Ovary (tissue), 7 donors: ENCODE measurements at regions not wholly inside any gene's neighbourhood (a gene's known extent, or its start where the extent isn't known, plus 50 kb on each side); places are given as distances from the start of the nearest gene placed in this dataset.

Experiments used
- DNase-seq, 5 donors: peaks; one replicate each; pipeline ENCODE4 v3.0.0-alpha.2; 2019 to 2020
- H3K27ac ChIP-seq, 2 donors: fragments of 200-600 bp; one replicate each; pipeline versions ENCODE4 v1.5.1 to v1.8.0; 2019 to 2022
- H3K27me3 ChIP-seq: fragments of 200-600 bp; one replicate; pipeline ENCODE4 v1.8.0; 2022
- H3K36me3 ChIP-seq: fragments of 200-600 bp; sonication (generic); one replicate; pipeline ENCODE4 v1.5.1; 2019
- H3K4me1 ChIP-seq: one replicate; pipeline ENCODE4 v1.8.1; 2013; ENCODE audit warnings: mild to moderate bottlenecking, moderate library complexity; ENCODE audit not compliant: insufficient read depth
- H3K4me3 ChIP-seq: fragments of 200-600 bp; sonication (generic); one replicate; pipeline ENCODE4 v1.5.1; 2017
- H3K9me3 ChIP-seq, 2 donors: fragments of 200-600 bp in 1 of 2; sonication (generic) in 1 of 2; one replicate each; pipeline versions ENCODE4 v1.5.1 to v1.8.1; 2013 to 2019; ENCODE audit warnings: mild to moderate bottlenecking in 1 of 2, moderate library complexity in 1 of 2
- CTCF ChIP-seq, 3 donors: fragments of 450-650 bp in 2 of 3; fragments of 200-600 bp in 1 of 3; IDR thresholded peaks; one replicate each; pipeline versions ENCODE4 v1.5.1 to v1.8.0; 2016 to 2022; ENCODE audit warnings: antibody characterized with exemption in 3 of 3, mild to moderate bottlenecking in 1 of 3
- EP300 ChIP-seq: sonication (generic); formaldehyde crosslinking; IDR thresholded peaks from one replicate; pipeline ENCODE4 v1.6.1; 2017; ENCODE audit warnings: antibody characterized with exemption
- POLR2A ChIP-seq: fragments of 450-650 bp; IDR thresholded peaks from one replicate; pipeline ENCODE4 v1.6.1; 2017; ENCODE audit warnings: antibody characterized with exemption, mild to moderate bottlenecking, moderate library complexity
- WGBS, 3 donors: extraction: QIAGEN DNeasy Blood & Tissue Kit in 1 of 3; methylation state at CpG; one replicate each; pipeline versions ENCODE4 v1.1.5 to v1.1.7; 2013 to 2017; 5-methylcytosine and 5-hydroxymethylcytosine counted together
- intact Hi-C, 4 donors: fragments of 100-400 bp; cut with DNase I; formaldehyde crosslinking; loops; one replicate each; pipeline versions ENCODE4 v1.11.0 to v1.15.1; 2022 to 2023
- donor health status: DM: no; HTN: no; CAD: no; lungs with moderate emphysema.
- donor health status: DM: no; HTN: no; CAD: no.
- donor health status: Bipolar disorder and iron deficiency.
- donor health status: DM: no; HTN: no; CAD: no.
- donor health status: DM: yes; HTN: yes; CAD: no.

GRCh38 chr4:128700659-128701350 is 108.7 kb upstream of the JADE1 start:
- 97% methylated on average over 1 of the region's 1 CpG for WGBS, 3 donors
- H3K36me3 ChIP-seq = no peaks in the 10 kb centered on the region
- H3K4me3 ChIP-seq = no peak overlapping the region
- DNase-seq = no peak
- no peaks in the 10 kb centered on the region for H3K9me3 ChIP-seq
- intact Hi-C loops = no loop called here
- TF ChIP-seq CTCF (IDR thresholded peaks at IDR 0.05) (no peak), POLR2A (no peak), EP300 (no peak)
- H3K4me1 ChIP-seq = no peaks in the 10 kb centered on the region
- H3K27me3 ChIP-seq = no peaks in the 10 kb centered on the region
- H3K27ac ChIP-seq = no peak overlapping the region

DNA sequence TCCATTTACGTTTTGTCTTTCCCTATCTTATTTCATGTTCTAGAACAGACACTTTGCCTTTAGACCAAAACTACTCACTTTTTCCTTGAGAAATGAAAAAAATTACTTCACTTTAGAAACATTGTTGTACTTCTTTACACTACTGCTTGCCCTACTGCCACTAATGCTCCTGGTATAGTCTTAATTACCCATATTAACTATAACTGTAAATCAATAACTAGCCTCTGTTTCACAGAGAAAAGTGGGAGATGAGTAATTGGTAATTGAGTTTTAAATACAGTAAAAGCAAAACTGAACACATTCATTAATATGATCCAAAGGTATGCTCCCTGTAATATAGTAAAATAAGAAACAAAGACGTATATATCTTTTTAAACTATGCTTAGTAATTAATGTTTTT is 111.1 kb upstream of the JADE1 start:
- H3K36me3 ChIP-seq = no peaks in the 10 kb centered on the region
- H3K27me3 ChIP-seq = no peaks in the 10 kb centered on the region
- no peak for TF ChIP-seq EP300
- TF ChIP-seq POLR2A = no peak
- TF ChIP-seq CTCF (IDR thresholded peaks at IDR 0.05) = no peak
- 47 to 53% (median 48%) methylated on average over 2 of the region's 2 CpGs for WGBS, 3 donors
- intact Hi-C loops = no loop called here
- no peaks in the 10 kb centered on the region for H3K9me3 ChIP-seq
- no peak overlapping the region for H3K27ac ChIP-seq
- no peak for DNase-seq
- no peaks in the 10 kb centered on the region for H3K4me1 ChIP-seq
- no peak overlapping the region for H3K4me3 ChIP-seq

GRCh38 chr4:128697323-128697722 is 112.2 kb upstream of the JADE1 start:
- 93 to 95% (median 95%) methylated on average over 5 of the region's 5 CpGs for WGBS, 3 donors
- Histone ChIP-seq H3K9me3 (no peaks in the 10 kb centered on the region), H3K4me1 (no peaks in the 10 kb centered on the region), H3K36me3 (no peaks in the 10 kb centered on the region), H3K27me3 (no peaks in the 10 kb centered on the region), H3K27ac (no peak overlapping the region), H3K4me3 (no peak overlapping the region)
- intact Hi-C loops = no loop called here
- no peak for DNase-seq
- no peak for TF ChIP-seq EP300
- no peak for TF ChIP-seq POLR2A
- no peak for TF ChIP-seq CTCF (IDR thresholded peaks at IDR 0.05)

DNA sequence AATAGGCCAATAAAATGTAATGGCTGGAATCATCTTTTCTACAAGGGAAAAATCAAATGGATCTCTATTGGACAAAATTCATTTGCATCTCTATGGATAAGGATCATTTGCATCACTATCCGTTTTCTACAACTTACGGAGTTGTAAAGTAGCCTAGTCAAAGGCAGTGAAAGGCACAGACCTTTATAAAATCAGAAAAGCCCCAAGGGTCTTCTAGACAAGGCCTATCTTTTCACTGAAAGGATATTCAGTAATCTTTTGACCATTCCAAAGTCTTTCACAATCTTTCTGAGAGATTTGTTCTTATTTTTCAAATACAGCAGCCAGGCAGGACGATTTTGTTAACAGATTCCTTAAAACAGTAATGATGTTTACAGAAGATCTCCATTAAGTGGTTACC is 119.5 kb upstream of the JADE1 start:
- no peak for TF ChIP-seq EP300
- no peak for TF ChIP-seq CTCF (IDR thresholded peaks at IDR 0.05)
- no peak for TF ChIP-seq POLR2A
- intact Hi-C loops = no loop called here
- 71 to 76% (median 73%) methylated on average over 3 of the region's 3 CpGs for WGBS, 3 donors

More for the DNA sequence above, 119.5 kb upstream of the JADE1 start:
- Histone ChIP-seq H3K27ac (no peak overlapping the region), H3K4me1 (peaks cover 2% of the 10 kb centered on the region), H3K27me3 (no peaks in the 10 kb centered on the region), H3K4me3 (no peak overlapping the region), H3K36me3 (no peaks in the 10 kb centered on the region), H3K9me3 (no peaks in the 10 kb centered on the region)
- DNase-seq = no peak
